Muscle of arm (tissue), 1 donor: ENCODE measurements at regions not wholly inside any gene's neighbourhood (a gene's known extent, or its start where the extent isn't known, plus 50 kb on each side); places are given as distances from the start of the nearest gene placed in this dataset.

Source experiments
- DNase-seq: peaks from one replicate; pipeline ENCODE4 v3.0.0-alpha.2; 2013

GRCh38 chr6:3999800-4000661, 78.9 kb downstream of the FAM217A start:
- no peak for DNase-seq

DNA sequence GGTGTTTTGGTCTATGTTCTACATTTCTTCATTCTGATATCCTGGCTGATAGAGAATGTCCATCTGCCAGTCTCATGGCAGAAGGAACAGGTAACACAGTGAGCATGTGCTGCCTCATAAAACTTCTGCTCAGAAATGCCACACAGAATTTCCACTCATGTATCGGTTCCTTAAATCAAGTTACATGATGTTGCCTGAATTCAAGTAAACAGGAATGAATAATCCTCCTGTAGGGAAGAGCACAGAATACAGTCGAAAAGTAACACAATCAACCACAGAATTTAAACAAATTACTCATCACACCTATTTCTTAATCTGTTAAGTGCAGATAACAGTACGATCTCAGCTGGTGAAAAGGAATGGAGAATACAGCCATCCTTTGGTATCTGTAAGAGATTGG, 74.7 kb downstream of the FAM217A start:
- DNase-seq = no peak

GRCh38 chr6:4008324-4009047, 70.5 kb downstream of the FAM217A start:
- DNase-seq = peak; percentile 62

DNA sequence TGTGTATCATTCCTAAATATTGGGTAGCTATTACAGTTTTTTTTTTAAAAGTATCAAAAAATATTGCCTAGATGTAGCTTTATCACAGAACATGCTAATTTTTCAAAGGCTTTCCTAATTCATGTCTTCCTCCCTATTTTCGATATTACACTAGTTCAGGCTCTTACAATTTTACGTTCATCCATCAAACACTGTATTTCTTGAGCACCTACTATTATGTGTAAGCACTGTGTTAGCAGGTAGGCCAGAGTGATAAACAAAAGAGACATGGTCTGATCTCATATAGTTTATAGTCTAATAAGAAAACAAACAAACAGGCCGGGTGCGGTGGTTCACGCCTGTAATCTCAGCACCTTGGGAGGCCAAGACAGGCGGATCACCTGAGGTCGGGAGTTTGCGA, 69.5 kb downstream of the FAM217A start:
- no peak for DNase-seq

- DNase-seq = no peak
Observed at GRCh38 chr6:4010048-4010447, 68.9 kb downstream of the FAM217A start.

DNA sequence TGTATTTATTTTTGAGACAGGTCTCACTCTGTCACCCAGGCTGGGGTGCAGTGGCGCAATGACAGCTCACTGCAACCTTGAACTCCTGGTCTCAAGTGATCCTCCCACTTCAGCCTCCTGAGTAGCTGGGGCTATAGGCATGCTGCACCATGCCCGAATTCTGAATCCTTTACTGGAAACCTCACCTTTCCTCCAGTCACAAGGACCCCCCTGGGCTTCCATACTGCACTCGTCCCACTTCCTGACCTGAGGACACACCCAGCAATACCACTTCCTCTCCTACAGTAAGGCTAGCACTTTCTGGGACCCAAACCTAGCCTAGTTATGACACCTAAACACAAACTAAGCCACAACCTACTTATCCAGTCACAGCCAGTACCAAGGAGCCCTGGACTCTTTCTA, 68.2 kb downstream of the FAM217A start:
- DNase-seq = no peak

DNA sequence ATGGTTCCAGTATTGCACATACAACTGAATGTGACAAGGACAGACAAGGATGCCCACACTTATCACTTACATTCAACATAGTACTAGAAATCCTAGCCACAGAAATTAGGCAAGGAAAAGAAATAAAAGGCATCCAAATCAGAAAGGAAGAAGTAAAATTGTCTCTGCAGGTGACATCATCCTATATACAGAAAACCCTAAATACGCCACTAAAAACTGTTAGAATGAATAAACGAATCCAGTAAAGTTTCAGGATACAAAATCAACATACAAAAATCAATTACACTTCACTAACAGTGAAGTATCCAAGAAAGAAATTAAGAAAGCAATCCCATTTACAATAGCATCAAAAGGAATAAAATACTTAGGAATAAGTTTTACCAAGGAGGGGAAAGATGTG, 66.1 kb downstream of the FAM217A start:
- DNase-seq = no peak

- no peak for DNase-seq
Observed at GRCh38 chr6:4017058-4017739, 61.7 kb downstream of the FAM217A start.

DNA sequence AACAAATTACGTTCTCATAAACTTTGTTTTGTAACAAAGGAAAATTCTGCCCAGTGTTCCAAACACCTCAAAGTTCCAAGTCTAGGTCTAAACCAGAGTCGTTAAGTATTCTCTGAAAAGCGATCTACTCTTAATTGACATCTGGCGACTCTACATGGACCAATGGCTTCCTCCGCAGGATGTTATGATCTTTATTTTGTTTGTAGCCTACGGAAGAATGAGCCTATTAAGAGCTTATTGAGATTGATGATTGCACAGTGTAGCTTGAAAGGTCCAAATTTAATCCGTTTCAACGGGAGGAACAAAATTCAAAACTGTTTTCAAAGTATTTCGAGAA, 61.1 kb downstream of the FAM217A start:
- DNase-seq = no peak

DNA sequence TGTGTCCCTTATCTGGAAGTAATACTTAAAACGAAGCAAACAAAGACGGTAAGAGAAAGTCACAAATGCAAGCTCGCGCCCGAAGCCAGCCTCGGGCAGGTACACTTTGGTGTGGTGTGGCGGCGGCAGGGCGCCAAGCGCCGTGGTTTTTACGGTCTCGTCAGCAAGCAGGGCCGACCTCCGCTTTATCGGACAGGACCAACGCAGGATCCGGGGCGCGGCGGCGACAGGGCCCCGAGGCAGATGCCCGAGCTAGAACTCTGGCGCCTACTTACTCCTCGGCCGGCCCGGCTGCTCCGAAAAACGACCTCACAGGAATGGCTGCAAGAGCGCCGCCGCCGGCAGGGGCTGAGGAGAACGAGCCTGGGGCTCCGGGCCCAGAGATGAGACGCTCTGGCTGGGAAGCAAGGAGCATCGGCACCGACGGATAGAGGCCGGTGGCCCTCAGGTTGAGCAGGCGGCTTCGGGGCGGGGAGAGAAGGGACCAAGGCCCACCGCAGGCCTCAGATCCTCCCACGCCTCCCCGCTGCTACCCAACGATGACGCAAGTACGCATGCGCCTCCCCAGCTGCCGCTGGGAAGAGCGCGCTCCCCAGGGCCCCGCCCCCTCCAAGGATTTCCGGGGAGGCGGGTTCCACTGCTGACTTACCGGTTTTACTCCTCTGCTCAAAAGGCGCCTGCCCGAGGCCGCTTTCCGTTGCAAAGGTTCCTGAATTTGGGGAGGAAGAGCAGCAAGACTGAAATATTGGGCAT, 60.6 kb downstream of the FAM217A start:
- DNase-seq = peak; percentile 97
